ENCODE measurements at regions not wholly inside any gene's neighbourhood (a gene's known extent, or its start where the extent isn't known, plus 50 kb on each side); places are given as distances from the start of the nearest gene placed in this dataset.

DNA sequence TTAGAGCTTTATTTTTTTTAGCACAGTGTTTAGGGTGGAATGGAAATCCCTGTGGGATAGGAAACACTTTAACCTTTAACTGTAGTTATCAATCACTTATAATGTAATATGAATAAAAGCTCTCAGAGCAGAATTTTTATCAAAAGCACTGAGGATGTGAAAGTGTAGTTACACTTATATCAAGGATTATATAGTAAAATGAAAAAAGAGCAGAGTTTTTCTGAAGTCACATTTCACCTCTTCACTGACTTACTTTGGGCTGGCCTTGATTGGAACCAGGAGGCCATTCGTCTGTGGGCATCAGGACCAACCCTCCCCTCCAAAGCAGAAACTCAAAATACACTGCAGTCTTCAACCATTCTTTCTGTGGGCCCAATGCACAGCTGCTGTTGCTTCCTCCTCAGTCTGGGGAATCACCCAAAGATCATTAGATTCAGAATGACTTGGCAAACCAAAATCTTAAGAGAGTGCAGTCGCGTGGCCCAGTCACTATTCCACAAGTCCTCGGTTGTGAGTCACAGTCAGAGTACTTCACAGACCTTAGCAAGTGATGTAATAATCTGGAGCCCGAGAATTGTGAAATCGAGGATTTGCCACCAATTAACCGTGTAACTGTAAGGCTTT is 132.6 kb upstream of the COL8A1 start:
- Mint-ChIP-seq H3K27me3 (peaks cover 3% of the 10 kb centered on the region), H3K36me3 (no peaks in the 10 kb centered on the region), H3K9me3 (no peaks in the 10 kb centered on the region), H3K4me3 (no peak overlapping the region), H3K4me1 (ENCODE audit: unreplicated experiment) (peaks cover 5% of the 10 kb centered on the region), H3K27ac (no peak overlapping the region)
- no peak for DNase-seq (ENCODE audit: extremely low spot score, unreplicated experiment)
- TF ChIP-seq, protein P1, sequence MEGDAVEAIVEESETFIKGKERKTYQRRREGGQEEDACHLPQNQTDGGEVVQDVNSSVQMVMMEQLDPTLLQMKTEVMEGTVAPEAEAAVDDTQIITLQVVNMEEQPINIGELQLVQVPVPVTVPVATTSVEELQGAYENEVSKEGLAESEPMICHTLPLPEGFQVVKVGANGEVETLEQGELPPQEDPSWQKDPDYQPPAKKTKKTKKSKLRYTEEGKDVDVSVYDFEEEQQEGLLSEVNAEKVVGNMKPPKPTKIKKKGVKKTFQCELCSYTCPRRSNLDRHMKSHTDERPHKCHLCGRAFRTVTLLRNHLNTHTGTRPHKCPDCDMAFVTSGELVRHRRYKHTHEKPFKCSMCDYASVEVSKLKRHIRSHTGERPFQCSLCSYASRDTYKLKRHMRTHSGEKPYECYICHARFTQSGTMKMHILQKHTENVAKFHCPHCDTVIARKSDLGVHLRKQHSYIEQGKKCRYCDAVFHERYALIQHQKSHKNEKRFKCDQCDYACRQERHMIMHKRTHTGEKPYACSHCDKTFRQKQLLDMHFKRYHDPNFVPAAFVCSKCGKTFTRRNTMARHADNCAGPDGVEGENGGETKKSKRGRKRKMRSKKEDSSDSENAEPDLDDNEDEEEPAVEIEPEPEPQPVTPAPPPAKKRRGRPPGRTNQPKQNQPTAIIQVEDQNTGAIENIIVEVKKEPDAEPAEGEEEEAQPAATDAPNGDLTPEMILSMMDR (conservative IDR thresholded peaks at IDR 0.05): no peak

DNA sequence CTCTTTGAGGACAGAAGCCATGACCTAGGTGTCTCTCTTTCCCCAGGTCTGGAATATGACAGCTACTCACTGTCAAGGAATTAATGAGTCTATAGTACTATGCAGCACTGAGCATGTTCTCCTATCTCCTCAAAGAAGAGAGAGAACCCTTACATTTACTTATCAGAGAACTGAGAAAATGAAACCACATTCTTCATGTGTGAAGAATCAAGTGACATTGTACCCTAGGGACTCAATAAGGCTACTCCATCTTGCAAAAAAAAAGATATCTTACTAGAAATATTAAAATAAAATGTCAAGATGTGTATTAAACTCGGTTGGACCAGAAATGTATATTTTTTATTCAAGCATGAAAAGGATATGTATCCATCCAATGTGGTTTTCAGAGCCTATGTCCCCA is 133.2 kb upstream of the COL8A1 start:
- no peaks in the 10 kb centered on the region for H3K36me3 Mint-ChIP-seq
- no peak overlapping the region for H3K27ac Mint-ChIP-seq
- no peaks in the 10 kb centered on the region for H3K9me3 Mint-ChIP-seq
- TF ChIP-seq, protein P1 (conservative IDR thresholded peaks at IDR 0.05): no peak
- H3K4me1 Mint-ChIP-seq (ENCODE audit: unreplicated experiment): peaks cover 5% of the 10 kb centered on the region
- H3K4me3 Mint-ChIP-seq: no peak overlapping the region
- peaks cover 3% of the 10 kb centered on the region for H3K27me3 Mint-ChIP-seq
- DNase-seq (ENCODE audit: extremely low spot score, unreplicated experiment): no peak

- Mint-ChIP-seq H3K27ac (no peak overlapping the region), H3K27me3 (peaks cover 3% of the 10 kb centered on the region)
- TF ChIP-seq, protein P1 (conservative IDR thresholded peaks at IDR 0.05): no peak
These were observed 134.1 kb upstream of the COL8A1 start for GRCh38 chr3:99504258-99504657.

GRCh38 chr3:99503350-99503749 is 135.0 kb upstream of the COL8A1 start:
- TF ChIP-seq, protein P1 (conservative IDR thresholded peaks at IDR 0.05): no peak
- H3K27me3 Mint-ChIP-seq: peaks cover under 1% of the 10 kb centered on the region
- no peaks in the 10 kb centered on the region for H3K36me3 Mint-ChIP-seq
- H3K9me3 Mint-ChIP-seq: no peaks in the 10 kb centered on the region
- peaks cover 5% of the 10 kb centered on the region for H3K4me1 Mint-ChIP-seq (ENCODE audit: unreplicated experiment)
- no peak overlapping the region for H3K27ac Mint-ChIP-seq
- DNase-seq (ENCODE audit: extremely low spot score, unreplicated experiment): no peak
- no peak overlapping the region for H3K4me3 Mint-ChIP-seq

More at GRCh38 chr3:99504258-99504657, 134.1 kb upstream of the COL8A1 start:
- DNase-seq (ENCODE audit: extremely low spot score, unreplicated experiment): no peak
- H3K4me3 Mint-ChIP-seq: no peak overlapping the region
- H3K4me1 Mint-ChIP-seq (ENCODE audit: unreplicated experiment): peaks cover 5% of the 10 kb centered on the region
- no peaks in the 10 kb centered on the region for H3K9me3 Mint-ChIP-seq
- no peaks in the 10 kb centered on the region for H3K36me3 Mint-ChIP-seq

DNA sequence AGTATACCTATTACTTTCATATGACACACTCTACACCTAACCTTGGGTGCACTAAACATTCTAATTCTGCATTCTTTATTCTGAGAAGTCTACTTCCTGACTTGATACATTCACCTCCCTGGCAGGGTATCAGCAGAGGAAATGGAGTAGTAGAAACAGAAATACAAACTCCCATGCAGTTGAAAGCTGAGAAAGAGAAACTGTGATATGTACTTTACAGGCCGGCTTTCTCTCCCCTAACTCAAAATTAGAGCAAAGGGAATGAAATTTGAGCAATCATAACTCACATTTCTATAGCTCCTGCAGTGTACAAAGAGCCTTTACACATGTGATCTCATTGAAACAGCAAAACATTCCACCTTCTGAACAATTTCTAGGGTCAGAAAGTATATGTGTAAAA is 135.5 kb upstream of the COL8A1 start:
- Mint-ChIP-seq H3K27ac (no peak overlapping the region), H3K4me3 (no peak overlapping the region), H3K9me3 (no peaks in the 10 kb centered on the region), H3K4me1 (ENCODE audit: unreplicated experiment) (peaks cover 5% of the 10 kb centered on the region), H3K36me3 (no peaks in the 10 kb centered on the region), H3K27me3 (no peaks in the 10 kb centered on the region)
- TF ChIP-seq, protein P1 (conservative IDR thresholded peaks at IDR 0.05): no peak
- DNase-seq (ENCODE audit: extremely low spot score, unreplicated experiment): no peak

Measured in type B pancreatic cell (in vitro differentiated cells).